Smooth muscle cell (in vitro differentiated cells): ENCODE measurements at regions not wholly inside any gene's neighbourhood (a gene's known extent, or its start where the extent isn't known, plus 50 kb on each side); places are given as distances from the start of the nearest gene placed in this dataset.

Experiments used
- DNase-seq: peaks from one replicate; lab custom pipeline; 2025; ENCODE audit not compliant: unreplicated experiment; lab: John Stamatoyannopoulos, UW
- H2AFZ ChIP-seq: fragments of 200-600 bp; sonication (generic); 2 replicates; pipeline ENCODE4 v1.6.0; 2016; ENCODE audit warnings: antibody characterized with exemption, low read depth, mild to moderate bottlenecking
- H3F3A ChIP-seq: fragments of 200-600 bp; sonication (generic); 2 replicates; pipeline ENCODE4 v1.6.0; 2017; ENCODE audit warnings: antibody characterized with exemption, low read depth
- H3K27ac ChIP-seq: fragments of 200-600 bp; sonication (generic); 2 replicates; pipeline ENCODE4 v1.5.1; 2016; ENCODE audit warnings: low read depth, mild to moderate bottlenecking
- H3K27me3 ChIP-seq: fragments of 200-600 bp; sonication (generic); 2 replicates; pipeline ENCODE4 v1.6.1; 2016; ENCODE audit warnings: low read depth, mild to moderate bottlenecking
- H3K36me3 ChIP-seq: fragments of 200-600 bp; sonication (generic); 2 replicates; pipeline ENCODE4 v1.5.1; 2016; ENCODE audit warnings: low read depth
- H3K4me1 ChIP-seq: fragments of 200-600 bp; sonication (generic); 2 replicates; pipeline ENCODE4 v1.5.1; 2016; ENCODE audit warnings: low read depth
- H3K4me2 ChIP-seq: fragments of 200-600 bp; sonication (generic); 2 replicates; pipeline ENCODE4 v1.6.0; 2016; ENCODE audit warnings: mild to moderate bottlenecking
- H3K4me3 ChIP-seq: fragments of 200-600 bp; sonication (generic); 2 replicates; pipeline ENCODE4 v1.5.1; 2016; ENCODE audit warnings: mild to moderate bottlenecking
- H3K79me2 ChIP-seq: fragments of 200-600 bp; sonication (generic); 2 replicates; pipeline ENCODE4 v1.6.0; 2016; ENCODE audit warnings: low read depth, mild to moderate bottlenecking
- H3K9ac ChIP-seq: fragments of 200-600 bp; sonication (generic); 2 replicates; pipeline ENCODE4 v1.6.0; 2016; ENCODE audit warnings: low read depth
- H3K9me3 ChIP-seq: fragments of 200-600 bp; sonication (generic); replicated peaks from 2 replicates; pipeline ENCODE4 v1.5.1; 2016; ENCODE audit warnings: low read depth
- H4K20me1 ChIP-seq: fragments of 200-600 bp; sonication (generic); 2 replicates; pipeline ENCODE4 v1.6.0; 2016; ENCODE audit warnings: low read depth
- WGBS: methylation state at CpG from one replicate; pipeline ENCODE4 v1.1.7; 2016; ENCODE audit warnings: low lambda C conversion rate; 5-methylcytosine and 5-hydroxymethylcytosine counted together
- TF ChIP-seq, protein P1 (sequence below): fragments of 200-600 bp; sonication (generic); IDR thresholded peaks from 2 replicates; pipeline ENCODE4 v1.5.1; 2017; ENCODE audit warnings: borderline replicate concordance, mild to moderate bottlenecking, antibody characterized with exemption; ENCODE audit not compliant: insufficient read depth, poor library complexity, severe bottlenecking

DNA sequence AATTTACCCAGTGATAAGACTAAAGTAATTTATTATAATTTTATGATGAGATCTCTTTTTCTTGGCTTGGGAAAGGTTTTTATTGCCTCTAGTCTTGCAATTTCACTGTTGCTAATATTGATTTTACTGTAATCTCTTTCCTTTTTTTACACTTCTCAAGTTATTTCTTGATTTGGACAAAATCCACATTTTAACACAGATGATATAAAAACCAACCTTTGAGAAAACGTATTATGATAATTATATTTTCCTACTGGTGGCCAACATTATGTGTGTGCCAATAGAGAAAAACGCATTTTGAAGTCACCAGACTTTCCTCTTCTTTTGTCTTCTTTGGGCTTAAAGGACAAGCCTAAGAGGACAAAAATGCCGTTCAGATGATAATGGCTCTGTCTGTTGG lies 314.9 kb downstream of the PRDM2 start:
- Histone ChIP-seq H3K9me3 (no peaks in the 10 kb centered on the region), H3K4me1 (no peaks in the 10 kb centered on the region), H3K4me2 (no peak overlapping the region), H3K4me3 (no peak overlapping the region), H4K20me1 (no peaks in the 10 kb centered on the region), H3K9ac (no peak overlapping the region), H3K79me2 (no peaks in the 10 kb centered on the region), H3F3A (no peaks in the 10 kb centered on the region), H3K36me3 (no peaks in the 10 kb centered on the region), H3K27ac (no peak overlapping the region), H3K27me3 (no peaks in the 10 kb centered on the region), H2AFZ (no peak overlapping the region)
- DNase-seq = no peak
- WGBS = 79% methylated on average over 3 of the region's 3 CpGs
- TF ChIP-seq, protein P1, sequence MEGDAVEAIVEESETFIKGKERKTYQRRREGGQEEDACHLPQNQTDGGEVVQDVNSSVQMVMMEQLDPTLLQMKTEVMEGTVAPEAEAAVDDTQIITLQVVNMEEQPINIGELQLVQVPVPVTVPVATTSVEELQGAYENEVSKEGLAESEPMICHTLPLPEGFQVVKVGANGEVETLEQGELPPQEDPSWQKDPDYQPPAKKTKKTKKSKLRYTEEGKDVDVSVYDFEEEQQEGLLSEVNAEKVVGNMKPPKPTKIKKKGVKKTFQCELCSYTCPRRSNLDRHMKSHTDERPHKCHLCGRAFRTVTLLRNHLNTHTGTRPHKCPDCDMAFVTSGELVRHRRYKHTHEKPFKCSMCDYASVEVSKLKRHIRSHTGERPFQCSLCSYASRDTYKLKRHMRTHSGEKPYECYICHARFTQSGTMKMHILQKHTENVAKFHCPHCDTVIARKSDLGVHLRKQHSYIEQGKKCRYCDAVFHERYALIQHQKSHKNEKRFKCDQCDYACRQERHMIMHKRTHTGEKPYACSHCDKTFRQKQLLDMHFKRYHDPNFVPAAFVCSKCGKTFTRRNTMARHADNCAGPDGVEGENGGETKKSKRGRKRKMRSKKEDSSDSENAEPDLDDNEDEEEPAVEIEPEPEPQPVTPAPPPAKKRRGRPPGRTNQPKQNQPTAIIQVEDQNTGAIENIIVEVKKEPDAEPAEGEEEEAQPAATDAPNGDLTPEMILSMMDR = no peak

DNA sequence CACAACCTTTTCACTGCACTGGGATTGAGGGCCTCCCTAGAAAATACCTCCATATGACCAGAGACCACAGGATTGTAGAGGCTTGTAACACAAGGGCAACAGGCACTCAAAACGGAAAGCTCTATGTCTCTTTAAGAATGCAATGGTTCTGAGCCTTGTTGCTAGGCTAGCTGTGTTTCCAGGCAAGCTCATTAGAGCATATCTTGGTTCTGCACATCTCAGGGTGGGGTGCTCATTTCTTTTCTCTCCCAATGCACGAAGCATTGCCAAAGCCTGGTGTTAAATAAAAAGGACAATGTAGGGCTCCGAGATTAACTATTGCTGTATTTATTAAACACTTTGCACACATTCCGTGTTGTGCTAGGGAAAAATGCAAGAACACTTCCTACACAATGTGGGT lies 315.9 kb downstream of the PRDM2 start:
- Histone ChIP-seq H3K4me2 (no peak overlapping the region), H4K20me1 (no peaks in the 10 kb centered on the region), H3F3A (no peaks in the 10 kb centered on the region), H3K9ac (no peak overlapping the region), H2AFZ (no peak overlapping the region), H3K27me3 (no peaks in the 10 kb centered on the region), H3K27ac (no peak overlapping the region), H3K36me3 (no peaks in the 10 kb centered on the region), H3K9me3 (no peaks in the 10 kb centered on the region), H3K4me3 (no peak overlapping the region), H3K4me1 (no peaks in the 10 kb centered on the region), H3K79me2 (no peaks in the 10 kb centered on the region)
- WGBS = 85% methylated on average over 4 of the region's 4 CpGs
- TF ChIP-seq, protein P1 = no peak
- DNase-seq = no peak

DNA sequence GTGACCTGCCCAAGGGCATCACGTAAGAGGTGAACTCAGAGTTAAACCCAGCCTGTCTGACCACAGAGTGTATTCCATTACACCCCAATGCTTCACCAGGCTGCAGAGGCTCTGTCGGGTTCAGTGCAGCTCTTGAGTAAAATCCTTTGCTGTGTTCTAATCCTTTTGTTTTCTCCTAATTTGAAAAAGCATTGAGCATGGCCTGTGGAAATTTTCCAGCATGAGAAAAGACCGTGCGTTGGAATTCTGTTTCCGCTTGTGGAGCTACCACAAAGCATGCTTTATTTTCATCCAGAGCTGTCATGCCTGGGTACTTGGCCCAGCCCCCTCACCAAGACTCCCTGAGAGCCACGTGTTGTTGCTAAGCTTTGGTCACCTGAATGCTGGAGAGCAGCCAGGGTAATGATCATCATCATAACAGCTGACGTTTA lies 317.6 kb downstream of the PRDM2 start:
- Histone ChIP-seq H3K9ac (no peak overlapping the region), H3K79me2 (no peaks in the 10 kb centered on the region), H3K27me3 (no peaks in the 10 kb centered on the region), H3K27ac (no peak overlapping the region), H3K4me2 (no peak overlapping the region), H3K4me3 (no peak overlapping the region), H3K4me1 (no peaks in the 10 kb centered on the region), H3F3A (no peaks in the 10 kb centered on the region), H2AFZ (no peak overlapping the region), H4K20me1 (no peaks in the 10 kb centered on the region), H3K9me3 (no peaks in the 10 kb centered on the region), H3K36me3 (no peaks in the 10 kb centered on the region)
- 63% methylated on average over 7 of the region's 7 CpGs for WGBS
- DNase-seq = no peak
- TF ChIP-seq, protein P1 = no peak

DNA sequence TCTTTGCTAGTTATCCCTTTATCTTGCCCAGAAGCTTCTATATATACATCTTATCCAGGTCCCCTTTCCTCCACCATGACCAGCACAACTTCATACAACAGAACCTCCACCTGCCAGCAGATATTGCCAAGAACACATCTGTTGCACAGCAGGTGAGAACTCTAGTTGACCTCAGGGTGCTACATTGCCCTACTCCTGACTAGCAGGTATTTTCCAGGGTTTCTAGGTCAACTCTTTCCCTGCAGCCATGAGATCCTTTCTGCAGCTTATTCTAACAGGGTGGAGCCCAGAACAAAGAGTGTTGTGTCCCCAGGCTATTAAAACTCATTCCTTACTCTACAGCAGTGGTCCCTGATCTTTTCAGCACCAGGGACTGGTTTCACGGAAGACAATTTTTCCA lies 319.5 kb downstream of the PRDM2 start:
- WGBS = 94% methylated on average over 1 of the region's 1 CpG

More for the DNA sequence above, 319.5 kb downstream of the PRDM2 start:
- no peak overlapping the region for H3K27ac ChIP-seq
- H3F3A ChIP-seq = no peaks in the 10 kb centered on the region
- H3K4me3 ChIP-seq = no peak overlapping the region
- no peak overlapping the region for H2AFZ ChIP-seq
- H4K20me1 ChIP-seq = no peaks in the 10 kb centered on the region
- no peaks in the 10 kb centered on the region for H3K36me3 ChIP-seq
- no peaks in the 10 kb centered on the region for H3K4me1 ChIP-seq
- no peak for DNase-seq
- no peak overlapping the region for H3K4me2 ChIP-seq
- TF ChIP-seq, protein P1 = no peak
- no peaks in the 10 kb centered on the region for H3K27me3 ChIP-seq
- H3K79me2 ChIP-seq = no peaks in the 10 kb centered on the region
- no peak overlapping the region for H3K9ac ChIP-seq
- no peaks in the 10 kb centered on the region for H3K9me3 ChIP-seq
